ENCODE measurements at regions not wholly inside any gene's neighbourhood (a gene's known extent, or its start where the extent isn't known, plus 50 kb on each side); places are given as distances from the start of the nearest gene placed in this dataset.

DNA sequence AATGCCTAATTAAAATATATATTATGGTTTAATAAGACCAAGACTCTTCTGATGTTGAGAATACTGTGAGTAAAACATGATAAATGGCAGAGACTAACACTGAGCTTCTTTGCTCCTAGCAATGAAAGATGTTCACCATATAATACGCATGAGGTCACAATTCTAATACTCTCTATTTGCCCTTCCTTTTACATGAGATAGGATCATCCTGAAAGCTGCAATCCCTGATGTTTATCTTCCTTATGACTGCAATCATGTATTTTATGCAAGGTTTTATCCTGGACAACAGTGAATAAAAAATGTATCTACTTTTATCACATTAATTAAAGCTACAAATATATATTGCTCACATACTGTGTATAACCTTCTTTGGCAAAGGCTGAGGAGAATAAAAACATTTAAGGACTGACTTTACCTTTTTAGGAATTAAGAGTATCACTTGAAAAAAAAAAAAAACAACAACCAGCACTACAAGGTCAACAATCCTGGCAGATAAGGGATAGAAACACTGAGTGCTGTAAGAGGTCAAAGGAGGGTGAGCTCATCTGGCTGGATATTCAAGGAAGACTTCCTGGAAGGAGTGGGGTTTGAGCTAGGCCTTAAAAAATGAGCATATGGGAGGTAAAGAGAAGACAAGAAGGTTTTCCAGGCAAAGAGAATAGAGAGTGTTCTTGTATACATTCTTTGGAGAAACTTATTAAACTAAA, 99.9 kb downstream of the AREG start:
- Mint-ChIP-seq H3K4me3 (ENCODE audit: unreplicated experiment) (no peak overlapping the region), H3K4me1 (ENCODE audit: unreplicated experiment) (no peaks in the 10 kb centered on the region), H3K36me3 (ENCODE audit: low read depth, unreplicated experiment) (no peaks in the 10 kb centered on the region), H3K27ac (ENCODE audit: unreplicated experiment) (no peak overlapping the region), H3K27me3 (ENCODE audit: unreplicated experiment) (peaks cover 2% of the 10 kb centered on the region), H3K9me3 (ENCODE audit: unreplicated experiment) (no peaks in the 10 kb centered on the region)
- TF ChIP-seq, protein P1, sequence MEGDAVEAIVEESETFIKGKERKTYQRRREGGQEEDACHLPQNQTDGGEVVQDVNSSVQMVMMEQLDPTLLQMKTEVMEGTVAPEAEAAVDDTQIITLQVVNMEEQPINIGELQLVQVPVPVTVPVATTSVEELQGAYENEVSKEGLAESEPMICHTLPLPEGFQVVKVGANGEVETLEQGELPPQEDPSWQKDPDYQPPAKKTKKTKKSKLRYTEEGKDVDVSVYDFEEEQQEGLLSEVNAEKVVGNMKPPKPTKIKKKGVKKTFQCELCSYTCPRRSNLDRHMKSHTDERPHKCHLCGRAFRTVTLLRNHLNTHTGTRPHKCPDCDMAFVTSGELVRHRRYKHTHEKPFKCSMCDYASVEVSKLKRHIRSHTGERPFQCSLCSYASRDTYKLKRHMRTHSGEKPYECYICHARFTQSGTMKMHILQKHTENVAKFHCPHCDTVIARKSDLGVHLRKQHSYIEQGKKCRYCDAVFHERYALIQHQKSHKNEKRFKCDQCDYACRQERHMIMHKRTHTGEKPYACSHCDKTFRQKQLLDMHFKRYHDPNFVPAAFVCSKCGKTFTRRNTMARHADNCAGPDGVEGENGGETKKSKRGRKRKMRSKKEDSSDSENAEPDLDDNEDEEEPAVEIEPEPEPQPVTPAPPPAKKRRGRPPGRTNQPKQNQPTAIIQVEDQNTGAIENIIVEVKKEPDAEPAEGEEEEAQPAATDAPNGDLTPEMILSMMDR (IDR thresholded peaks at IDR 0.05; ENCODE audit: unreplicated experiment): no peak
- DNase-seq (ENCODE audit: low spot score): no peak

DNA sequence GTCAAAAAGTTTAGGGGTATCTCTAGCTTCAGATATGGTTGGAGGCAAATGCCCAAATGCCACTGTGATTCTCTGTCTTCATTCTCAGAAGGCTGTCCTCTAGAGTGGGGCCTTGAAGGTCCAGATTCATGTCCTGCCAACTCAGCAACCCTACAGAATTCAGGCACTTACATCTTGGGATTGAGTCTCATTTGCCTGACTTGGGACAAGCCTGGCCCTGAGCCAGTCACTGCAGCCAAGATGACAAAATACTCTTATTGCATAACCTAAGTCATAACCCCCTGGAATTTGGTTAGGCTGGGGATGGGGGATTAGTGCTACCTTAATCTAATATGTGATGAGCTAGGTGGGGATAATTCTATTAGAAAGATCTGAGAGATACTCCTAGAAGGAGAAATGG, 100.5 kb downstream of the AREG start:
- H3K27me3 Mint-ChIP-seq (ENCODE audit: unreplicated experiment): peaks cover 2% of the 10 kb centered on the region
- TF ChIP-seq, protein P1 (IDR thresholded peaks at IDR 0.05; ENCODE audit: unreplicated experiment): no peak

GRCh38 chr4:74546057-74546456, 101.1 kb downstream of the AREG start:
- no peak for DNase-seq (ENCODE audit: low spot score)
- H3K4me1 Mint-ChIP-seq (ENCODE audit: unreplicated experiment): no peaks in the 10 kb centered on the region
- peaks cover under 1% of the 10 kb centered on the region for H3K27me3 Mint-ChIP-seq (ENCODE audit: unreplicated experiment)
- no peaks in the 10 kb centered on the region for H3K9me3 Mint-ChIP-seq (ENCODE audit: unreplicated experiment)
- H3K4me3 Mint-ChIP-seq (ENCODE audit: unreplicated experiment): no peak overlapping the region
- no peak overlapping the region for H3K27ac Mint-ChIP-seq (ENCODE audit: unreplicated experiment)
- H3K36me3 Mint-ChIP-seq (ENCODE audit: low read depth, unreplicated experiment): no peaks in the 10 kb centered on the region
- TF ChIP-seq, protein P1 (IDR thresholded peaks at IDR 0.05; ENCODE audit: unreplicated experiment): no peak

More for the DNA sequence above, 100.5 kb downstream of the AREG start:
- Mint-ChIP-seq H3K4me1 (ENCODE audit: unreplicated experiment) (no peaks in the 10 kb centered on the region), H3K4me3 (ENCODE audit: unreplicated experiment) (no peak overlapping the region), H3K9me3 (ENCODE audit: unreplicated experiment) (no peaks in the 10 kb centered on the region), H3K27ac (ENCODE audit: unreplicated experiment) (no peak overlapping the region), H3K36me3 (ENCODE audit: low read depth, unreplicated experiment) (no peaks in the 10 kb centered on the region)
- DNase-seq (ENCODE audit: low spot score): no peak

DNA sequence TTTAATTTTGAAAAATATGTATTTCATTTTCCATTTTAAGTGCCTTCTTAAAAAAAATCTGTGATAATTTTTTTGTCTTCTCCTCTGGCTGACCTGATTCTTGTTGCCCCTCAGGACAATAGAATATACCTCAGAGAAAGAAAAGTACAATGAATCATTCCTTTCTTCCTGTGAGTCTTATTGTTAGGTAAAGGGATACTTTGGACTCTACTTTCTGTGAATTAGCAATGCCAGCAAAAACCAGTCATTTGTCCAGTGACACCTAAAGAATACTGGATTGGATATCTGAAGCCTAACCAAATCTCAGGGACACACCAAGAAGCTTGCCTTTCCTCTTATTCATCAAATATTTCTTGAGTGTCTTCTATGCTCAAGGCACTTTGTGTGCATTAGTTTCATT, 102.1 kb downstream of the AREG start:
- H3K27me3 Mint-ChIP-seq (ENCODE audit: unreplicated experiment): no peaks in the 10 kb centered on the region
- no peak for DNase-seq (ENCODE audit: low spot score)

GRCh38 chr4:74548561-74548960, 103.6 kb downstream of the AREG start:
- Mint-ChIP-seq H3K4me3 (ENCODE audit: unreplicated experiment) (no peak overlapping the region), H3K27ac (ENCODE audit: unreplicated experiment) (no peak overlapping the region), H3K9me3 (ENCODE audit: unreplicated experiment) (no peaks in the 10 kb centered on the region), H3K4me1 (ENCODE audit: unreplicated experiment) (no peaks in the 10 kb centered on the region), H3K36me3 (ENCODE audit: low read depth, unreplicated experiment) (no peaks in the 10 kb centered on the region), H3K27me3 (ENCODE audit: unreplicated experiment) (no peaks in the 10 kb centered on the region)
- TF ChIP-seq, protein P1 (IDR thresholded peaks at IDR 0.05; ENCODE audit: unreplicated experiment): no peak
- no peak for DNase-seq (ENCODE audit: low spot score)

More for the DNA sequence above, 102.1 kb downstream of the AREG start:
- Mint-ChIP-seq H3K27ac (ENCODE audit: unreplicated experiment) (no peak overlapping the region), H3K4me3 (ENCODE audit: unreplicated experiment) (no peak overlapping the region), H3K36me3 (ENCODE audit: low read depth, unreplicated experiment) (no peaks in the 10 kb centered on the region), H3K4me1 (ENCODE audit: unreplicated experiment) (no peaks in the 10 kb centered on the region), H3K9me3 (ENCODE audit: unreplicated experiment) (no peaks in the 10 kb centered on the region)
- TF ChIP-seq, protein P1 (IDR thresholded peaks at IDR 0.05; ENCODE audit: unreplicated experiment): no peak

Data from endothelial cell (in vitro differentiated cells).